ENCODE measurements at regions not wholly inside any gene's neighbourhood (a gene's known extent, or its start where the extent isn't known, plus 50 kb on each side); places are given as distances from the start of the nearest gene placed in this dataset.

DNA sequence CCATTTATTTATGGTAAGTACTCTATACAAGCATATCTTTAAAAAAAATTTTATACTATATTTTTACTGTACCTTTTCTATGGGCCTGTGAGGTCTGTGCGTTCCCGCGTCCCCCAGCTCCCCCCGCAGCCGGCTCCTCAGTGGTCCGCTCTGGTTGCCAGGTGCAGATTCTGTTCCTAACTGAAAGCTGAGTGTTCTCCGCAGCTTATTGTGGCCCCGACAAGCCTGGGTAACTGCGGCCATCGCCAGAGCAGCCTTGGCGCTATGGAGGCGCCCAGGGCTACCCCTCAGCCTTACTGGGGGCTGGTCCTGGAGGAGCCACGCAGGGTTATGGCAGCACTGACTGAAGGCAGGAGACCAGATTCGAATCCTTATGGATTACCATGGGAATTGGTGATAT is 896.8 kb downstream of the PCDH17 start:
- POLR2A ChIA-PET, result no interaction called here
- no peaks in the 10 kb centered on the region for H4K20me1 ChIP-seq (ENCODE audit: insufficient read depth)
- no peaks in the 10 kb centered on the region for H3K79me2 ChIP-seq (ENCODE audit: insufficient read depth)
- no peak overlapping the region for H2AFZ ChIP-seq (ENCODE audit: low read depth)
- H3K27ac ChIP-seq (ENCODE audit: low read depth in 2 of 2, low read length in 1 of 2), result no peak overlapping the region
- CTCF ChIA-PET, result no interaction called here
- H3K4me1 ChIP-seq (ENCODE audit: control insufficient read depth in 1 of 2, insufficient read depth in 2 of 2, low read depth in 1 of 2, low read length in 1 of 2), result no peaks in the 10 kb centered on the region
- no peaks in the 10 kb centered on the region for H3K36me3 ChIP-seq (replicated peaks in 1 of 2; ENCODE audit: control insufficient read depth in 1 of 2, insufficient read depth in 2 of 2, low read length in 1 of 2)
- WGBS (ENCODE audit: low lambda C conversion rate), result 72% methylated on average over 14 of the region's 14 CpGs
- H3K9me2 ChIP-seq, result no peaks in the 10 kb centered on the region; the same call in 1 of the 2 replicates
- no peak for DNase-seq
- no peaks in the 10 kb centered on the region for H3K9me3 ChIP-seq
- no peak overlapping the region for H3K9ac ChIP-seq
- no peak overlapping the region for H3K4me2 ChIP-seq
- H3K27me3 ChIP-seq (ENCODE audit: insufficient read depth), result no peaks in the 10 kb centered on the region
- no peaks in the 10 kb centered on the region for H3F3A ChIP-seq (replicated peaks; ENCODE audit: insufficient read depth)
- H3K4me3 ChIP-seq (ENCODE audit: low read depth in 2 of 2, low read length in 1 of 2), result no peak overlapping the region
- no peak for TF ChIP-seq TEAD4 (IDR thresholded peaks at IDR 0.05; ENCODE audit: borderline replicate concordance, insufficient read depth)
- TF ChIP-seq, protein P1, sequence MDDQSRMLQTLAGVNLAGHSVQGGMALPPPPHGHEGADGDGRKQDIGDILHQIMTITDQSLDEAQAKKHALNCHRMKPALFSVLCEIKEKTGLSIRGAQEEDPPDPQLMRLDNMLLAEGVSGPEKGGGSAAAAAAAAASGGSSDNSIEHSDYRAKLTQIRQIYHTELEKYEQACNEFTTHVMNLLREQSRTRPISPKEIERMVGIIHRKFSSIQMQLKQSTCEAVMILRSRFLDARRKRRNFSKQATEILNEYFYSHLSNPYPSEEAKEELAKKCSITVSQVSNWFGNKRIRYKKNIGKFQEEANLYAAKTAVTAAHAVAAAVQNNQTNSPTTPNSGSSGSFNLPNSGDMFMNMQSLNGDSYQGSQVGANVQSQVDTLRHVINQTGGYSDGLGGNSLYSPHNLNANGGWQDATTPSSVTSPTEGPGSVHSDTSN (IDR thresholded peaks at IDR 0.05), result no peak
- TF ChIP-seq, protein P2, sequence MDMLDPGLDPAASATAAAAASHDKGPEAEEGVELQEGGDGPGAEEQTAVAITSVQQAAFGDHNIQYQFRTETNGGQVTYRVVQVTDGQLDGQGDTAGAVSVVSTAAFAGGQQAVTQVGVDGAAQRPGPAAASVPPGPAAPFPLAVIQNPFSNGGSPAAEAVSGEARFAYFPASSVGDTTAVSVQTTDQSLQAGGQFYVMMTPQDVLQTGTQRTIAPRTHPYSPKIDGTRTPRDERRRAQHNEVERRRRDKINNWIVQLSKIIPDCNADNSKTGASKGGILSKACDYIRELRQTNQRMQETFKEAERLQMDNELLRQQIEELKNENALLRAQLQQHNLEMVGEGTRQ (IDR thresholded peaks at IDR 0.05; ENCODE audit: borderline replicate concordance, low read depth, low read length), result no peak
- no peak for TF ChIP-seq GATA2 (CRISPR knock-in tag; IDR thresholded peaks at IDR 0.05)
- no peak for TF ChIP-seq NFIC (IDR thresholded peaks at IDR 0.05; ENCODE audit: borderline replicate concordance)
- no peak for TF ChIP-seq NRF1 (IDR thresholded peaks at IDR 0.05; ENCODE audit: low read depth, low read length)
- TF ChIP-seq, protein P3, sequence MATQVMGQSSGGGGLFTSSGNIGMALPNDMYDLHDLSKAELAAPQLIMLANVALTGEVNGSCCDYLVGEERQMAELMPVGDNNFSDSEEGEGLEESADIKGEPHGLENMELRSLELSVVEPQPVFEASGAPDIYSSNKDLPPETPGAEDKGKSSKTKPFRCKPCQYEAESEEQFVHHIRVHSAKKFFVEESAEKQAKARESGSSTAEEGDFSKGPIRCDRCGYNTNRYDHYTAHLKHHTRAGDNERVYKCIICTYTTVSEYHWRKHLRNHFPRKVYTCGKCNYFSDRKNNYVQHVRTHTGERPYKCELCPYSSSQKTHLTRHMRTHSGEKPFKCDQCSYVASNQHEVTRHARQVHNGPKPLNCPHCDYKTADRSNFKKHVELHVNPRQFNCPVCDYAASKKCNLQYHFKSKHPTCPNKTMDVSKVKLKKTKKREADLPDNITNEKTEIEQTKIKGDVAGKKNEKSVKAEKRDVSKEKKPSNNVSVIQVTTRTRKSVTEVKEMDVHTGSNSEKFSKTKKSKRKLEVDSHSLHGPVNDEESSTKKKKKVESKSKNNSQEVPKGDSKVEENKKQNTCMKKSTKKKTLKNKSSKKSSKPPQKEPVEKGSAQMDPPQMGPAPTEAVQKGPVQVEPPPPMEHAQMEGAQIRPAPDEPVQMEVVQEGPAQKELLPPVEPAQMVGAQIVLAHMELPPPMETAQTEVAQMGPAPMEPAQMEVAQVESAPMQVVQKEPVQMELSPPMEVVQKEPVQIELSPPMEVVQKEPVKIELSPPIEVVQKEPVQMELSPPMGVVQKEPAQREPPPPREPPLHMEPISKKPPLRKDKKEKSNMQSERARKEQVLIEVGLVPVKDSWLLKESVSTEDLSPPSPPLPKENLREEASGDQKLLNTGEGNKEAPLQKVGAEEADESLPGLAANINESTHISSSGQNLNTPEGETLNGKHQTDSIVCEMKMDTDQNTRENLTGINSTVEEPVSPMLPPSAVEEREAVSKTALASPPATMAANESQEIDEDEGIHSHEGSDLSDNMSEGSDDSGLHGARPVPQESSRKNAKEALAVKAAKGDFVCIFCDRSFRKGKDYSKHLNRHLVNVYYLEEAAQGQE (IDR thresholded peaks at IDR 0.05; ENCODE audit: low read depth, low read length), result no peak
- TF ChIP-seq RFX5 (IDR thresholded peaks at IDR 0.05; ENCODE audit: low read length), result no peak
- no peak for TF ChIP-seq TAF1 (IDR thresholded peaks at IDR 0.05; ENCODE audit: borderline replicate concordance, low read depth, low read length)
- no peak for TF ChIP-seq ELF1 (IDR thresholded peaks at IDR 0.05)
- TF ChIP-seq CHD2 (IDR thresholded peaks at IDR 0.05; ENCODE audit: low read length, partially characterized antibody), result no peak
- no peak for TF ChIP-seq FOSL2 (IDR thresholded peaks at IDR 0.05; ENCODE audit: borderline replicate concordance, low read depth)
- no peak for TF ChIP-seq SIN3A (IDR thresholded peaks at IDR 0.05; ENCODE audit: borderline replicate concordance, low read depth, low read length)
- TF ChIP-seq, protein P4, sequence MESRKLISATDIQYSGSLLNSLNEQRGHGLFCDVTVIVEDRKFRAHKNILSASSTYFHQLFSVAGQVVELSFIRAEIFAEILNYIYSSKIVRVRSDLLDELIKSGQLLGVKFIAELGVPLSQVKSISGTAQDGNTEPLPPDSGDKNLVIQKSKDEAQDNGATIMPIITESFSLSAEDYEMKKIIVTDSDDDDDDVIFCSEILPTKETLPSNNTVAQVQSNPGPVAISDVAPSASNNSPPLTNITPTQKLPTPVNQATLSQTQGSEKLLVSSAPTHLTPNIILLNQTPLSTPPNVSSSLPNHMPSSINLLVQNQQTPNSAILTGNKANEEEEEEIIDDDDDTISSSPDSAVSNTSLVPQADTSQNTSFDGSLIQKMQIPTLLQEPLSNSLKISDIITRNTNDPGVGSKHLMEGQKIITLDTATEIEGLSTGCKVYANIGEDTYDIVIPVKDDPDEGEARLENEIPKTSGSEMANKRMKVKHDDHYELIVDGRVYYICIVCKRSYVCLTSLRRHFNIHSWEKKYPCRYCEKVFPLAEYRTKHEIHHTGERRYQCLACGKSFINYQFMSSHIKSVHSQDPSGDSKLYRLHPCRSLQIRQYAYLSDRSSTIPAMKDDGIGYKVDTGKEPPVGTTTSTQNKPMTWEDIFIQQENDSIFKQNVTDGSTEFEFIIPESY (IDR thresholded peaks at IDR 0.05; ENCODE audit: borderline replicate concordance, low read depth), result no peak
- no peak for TF ChIP-seq GABPA (IDR thresholded peaks at IDR 0.05; ENCODE audit: low read depth)
